ENCODE measurements at regions not wholly inside any gene's neighbourhood (a gene's known extent, or its start where the extent isn't known, plus 50 kb on each side); places are given as distances from the start of the nearest gene placed in this dataset.
A peak's percentile ranks its signal among the peaks of the same experiment; 100 is the strongest.

GRCh38 chr7:47037607-47038006 lies 544.3 kb downstream of the TNS3 start:
- no peak overlapping the region for H3K4me3 Mint-ChIP-seq
- no peaks in the 10 kb centered on the region for H3K9me3 Mint-ChIP-seq
- peaks cover 44% of the 10 kb centered on the region for H3K4me1 Mint-ChIP-seq
- H3K27ac Mint-ChIP-seq: peak overlapping the region in 2 of 3 experiments; percentile 1 to 85
- H3K36me3 Mint-ChIP-seq (ENCODE audit: low read depth): no peaks in the 10 kb centered on the region
- no peaks in the 10 kb centered on the region for H3K27me3 Mint-ChIP-seq (ENCODE audit: low read depth)
- no peak for TF ChIP-seq CTCF (IDR thresholded peaks at IDR 0.05; ENCODE audit: unreplicated experiment in 3 of 3)

- H3K4me1 Mint-ChIP-seq: peaks cover 51% of the 10 kb centered on the region
- H3K27ac Mint-ChIP-seq: no peak overlapping the region
- no peaks in the 10 kb centered on the region for H3K9me3 Mint-ChIP-seq
- no peak overlapping the region for H3K4me3 Mint-ChIP-seq
- no peaks in the 10 kb centered on the region for H3K36me3 Mint-ChIP-seq (ENCODE audit: low read depth)
- H3K27me3 Mint-ChIP-seq (ENCODE audit: low read depth): no peaks in the 10 kb centered on the region
- no peak for TF ChIP-seq CTCF (IDR thresholded peaks at IDR 0.05; ENCODE audit: unreplicated experiment in 3 of 3)
Measured at GRCh38 chr7:47036909-47037308, 545.0 kb downstream of the TNS3 start.

- peak overlapping the region; percentile 12 to 17 (median 13) for H3K27ac Mint-ChIP-seq
- no peaks in the 10 kb centered on the region for H3K36me3 Mint-ChIP-seq (ENCODE audit: low read depth)
- TF ChIP-seq CTCF (IDR thresholded peaks at IDR 0.05; ENCODE audit: unreplicated experiment in 3 of 3): no peak
- H3K4me1 Mint-ChIP-seq: peaks cover 56% of the 10 kb centered on the region
- no peak overlapping the region for H3K4me3 Mint-ChIP-seq
- no peaks in the 10 kb centered on the region for H3K27me3 Mint-ChIP-seq (ENCODE audit: low read depth)
- no peaks in the 10 kb centered on the region for H3K9me3 Mint-ChIP-seq
Measured at GRCh38 chr7:47035522-47035921, 546.4 kb downstream of the TNS3 start.

- H3K9me3 Mint-ChIP-seq: no peaks in the 10 kb centered on the region
- H3K27me3 Mint-ChIP-seq (ENCODE audit: low read depth): no peaks in the 10 kb centered on the region
- no peak overlapping the region for H3K4me3 Mint-ChIP-seq
- peaks cover 54% of the 10 kb centered on the region for H3K4me1 Mint-ChIP-seq
- TF ChIP-seq CTCF (IDR thresholded peaks at IDR 0.05; ENCODE audit: unreplicated experiment in 3 of 3): no peak
- peak overlapping the region in 2 of 3 experiments; percentile 20 to 68 for H3K27ac Mint-ChIP-seq
- no peaks in the 10 kb centered on the region for H3K36me3 Mint-ChIP-seq (ENCODE audit: low read depth)
Measured at GRCh38 chr7:47034180-47034579, 547.7 kb downstream of the TNS3 start.

GRCh38 chr7:47032536-47032908 lies 549.4 kb downstream of the TNS3 start:
- H3K36me3 Mint-ChIP-seq (ENCODE audit: low read depth): no peaks in the 10 kb centered on the region
- no peaks in the 10 kb centered on the region for H3K27me3 Mint-ChIP-seq (ENCODE audit: low read depth)
- TF ChIP-seq CTCF (IDR thresholded peaks at IDR 0.05; ENCODE audit: unreplicated experiment in 3 of 3): no peak
- peaks cover 44% of the 10 kb centered on the region for H3K4me1 Mint-ChIP-seq
- H3K27ac Mint-ChIP-seq: peak overlapping the region; percentile 89 to 98 (median 94)
- peak overlapping the region in 1 of 3 experiments; percentile 19 for H3K4me3 Mint-ChIP-seq
- H3K9me3 Mint-ChIP-seq: no peaks in the 10 kb centered on the region

GRCh38 chr7:47031786-47032535 lies 550.0 kb downstream of the TNS3 start:
- Mint-ChIP-seq H3K9me3 (no peaks in the 10 kb centered on the region), H3K4me1 (peaks cover 46% of the 10 kb centered on the region), H3K36me3 (ENCODE audit: low read depth) (no peaks in the 10 kb centered on the region), H3K27me3 (ENCODE audit: low read depth) (no peaks in the 10 kb centered on the region), H3K4me3 (peak overlapping the region in 2 of 3 experiments; percentile 17 to 19), H3K27ac (peak overlapping the region; percentile 89 to 98 (median 94))
- no peak for TF ChIP-seq CTCF (IDR thresholded peaks at IDR 0.05; ENCODE audit: unreplicated experiment in 3 of 3)

All from nephron (organoid).